Stimulated activated naive CD8-positive, alpha-beta T cell treated with anti-CD3 and anti-CD28 coated beads, Interleukin-15, amount 100 ng/mL, for 72 hours (primary cell): ENCODE measurements at regions not wholly inside any gene's neighbourhood (a gene's known extent, or its start where the extent isn't known, plus 50 kb on each side); places are given as distances from the start of the nearest gene placed in this dataset.

Experiments
- ATAC-seq: fragments of 150-1000 bp; cut with Tn5 transposase; 2 replicates; pipeline ENCODE4 v1.10.0; 2021; ENCODE audit warnings: mild to moderate bottlenecking, moderate library complexity
- DNase-seq, 2 donors: peaks; one replicate each; pipeline ENCODE4 v3.0.0; 2021 to 2022
- H3K27ac Mint-ChIP-seq, 2 donors: one replicate each; pipeline ENCODE4 v1.8.0; 2022; ENCODE audit warnings: mild to moderate bottlenecking in 2 of 2, mixed read lengths in 2 of 2, moderate library complexity in 2 of 2
- H3K27me3 Mint-ChIP-seq: one replicate; pipeline ENCODE4 v1.8.0; 2022; ENCODE audit warnings: mixed read lengths
- H3K4me1 Mint-ChIP-seq: one replicate; pipeline ENCODE4 v1.8.0; 2022; ENCODE audit warnings: mild to moderate bottlenecking, mixed read lengths
- H3K4me3 Mint-ChIP-seq, 2 donors: one replicate each; pipeline ENCODE4 v1.8.0; 2022; ENCODE audit warnings: mild to moderate bottlenecking in 2 of 2, mixed read lengths in 2 of 2, moderate library complexity in 1 of 2
- H3K9me3 Mint-ChIP-seq, 2 donors: one replicate each; pipeline ENCODE4 v1.8.0; 2022; ENCODE audit warnings: mixed read lengths in 2 of 2

GRCh38 chr5:125836256-125836655, 587.0 kb upstream of the GRAMD2B start:
- ATAC-seq (no peak), DNase-seq (no peak)
- Mint-ChIP-seq H3K4me3 (no peak overlapping the region), H3K4me1 (no peaks in the 10 kb centered on the region), H3K27me3 (no peaks in the 10 kb centered on the region), H3K9me3 (peaks cover 0 to 8% of the 10 kb centered on the region in 2 donors), H3K27ac (no peak overlapping the region)

GRCh38 chr5:125837866-125838265, 585.3 kb upstream of the GRAMD2B start:
- H3K4me1 Mint-ChIP-seq = no peaks in the 10 kb centered on the region
- H3K27me3 Mint-ChIP-seq = no peaks in the 10 kb centered on the region
- ATAC-seq = no peak
- no peak for DNase-seq
- H3K27ac Mint-ChIP-seq = no peak overlapping the region
- H3K9me3 Mint-ChIP-seq = peaks cover 6 to 18% of the 10 kb centered on the region in 2 donors
- H3K4me3 Mint-ChIP-seq = no peak overlapping the region

- H3K4me1 Mint-ChIP-seq = no peaks in the 10 kb centered on the region
- peaks cover 4 to 17% of the 10 kb centered on the region in 2 donors for H3K9me3 Mint-ChIP-seq
- no peaks in the 10 kb centered on the region for H3K27me3 Mint-ChIP-seq
- DNase-seq = no peak
- no peak overlapping the region for H3K4me3 Mint-ChIP-seq
- ATAC-seq = no peak
- H3K27ac Mint-ChIP-seq = no peak overlapping the region
Observed at GRCh38 chr5:125847561-125847960, 575.6 kb upstream of the GRAMD2B start.

- DNase-seq = no peak
- no peak for ATAC-seq
Observed at GRCh38 chr5:125848751-125849150, 574.5 kb upstream of the GRAMD2B start.

GRCh38 chr5:125856949-125857348, 566.3 kb upstream of the GRAMD2B start:
- ATAC-seq (no peak), DNase-seq (no peak)
- H3K9me3 Mint-ChIP-seq = peaks cover 5 to 10% of the 10 kb centered on the region in 2 donors
- no peaks in the 10 kb centered on the region for H3K4me1 Mint-ChIP-seq
- H3K27ac Mint-ChIP-seq = no peak overlapping the region
- no peak overlapping the region for H3K4me3 Mint-ChIP-seq
- no peaks in the 10 kb centered on the region for H3K27me3 Mint-ChIP-seq

More at GRCh38 chr5:125848751-125849150, 574.5 kb upstream of the GRAMD2B start:
- H3K4me3 Mint-ChIP-seq = no peak overlapping the region
- H3K27ac Mint-ChIP-seq = no peak overlapping the region
- no peaks in the 10 kb centered on the region for H3K27me3 Mint-ChIP-seq
- no peaks in the 10 kb centered on the region for H3K4me1 Mint-ChIP-seq
- peaks cover under 1 to 14% of the 10 kb centered on the region in 2 donors for H3K9me3 Mint-ChIP-seq

DNA sequence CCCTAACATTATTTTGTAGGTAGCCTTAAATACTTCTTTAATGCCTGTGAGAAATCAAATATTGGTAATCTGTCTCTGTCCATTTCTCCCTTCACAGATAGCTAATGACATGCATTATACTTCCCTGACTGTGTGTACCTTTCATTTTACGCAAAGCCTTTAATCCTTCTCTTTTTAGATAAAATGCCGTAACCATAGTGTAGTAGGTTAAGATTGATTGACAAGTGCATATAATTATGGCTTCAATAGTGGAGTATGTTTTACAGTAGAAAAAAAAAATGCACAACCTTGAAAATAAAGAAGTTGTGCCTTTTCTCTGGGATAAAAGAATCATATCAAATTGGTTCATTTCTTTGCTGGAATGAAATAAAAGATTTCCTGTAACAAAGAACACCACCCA, 559.6 kb upstream of the GRAMD2B start:
- Mint-ChIP-seq H3K4me1 (no peaks in the 10 kb centered on the region), H3K27ac (no peak overlapping the region), H3K9me3 (peaks cover 0 to 9% of the 10 kb centered on the region in 2 donors), H3K27me3 (no peaks in the 10 kb centered on the region), H3K4me3 (no peak overlapping the region)
- ATAC-seq (no peak), DNase-seq (no peak)

DNA sequence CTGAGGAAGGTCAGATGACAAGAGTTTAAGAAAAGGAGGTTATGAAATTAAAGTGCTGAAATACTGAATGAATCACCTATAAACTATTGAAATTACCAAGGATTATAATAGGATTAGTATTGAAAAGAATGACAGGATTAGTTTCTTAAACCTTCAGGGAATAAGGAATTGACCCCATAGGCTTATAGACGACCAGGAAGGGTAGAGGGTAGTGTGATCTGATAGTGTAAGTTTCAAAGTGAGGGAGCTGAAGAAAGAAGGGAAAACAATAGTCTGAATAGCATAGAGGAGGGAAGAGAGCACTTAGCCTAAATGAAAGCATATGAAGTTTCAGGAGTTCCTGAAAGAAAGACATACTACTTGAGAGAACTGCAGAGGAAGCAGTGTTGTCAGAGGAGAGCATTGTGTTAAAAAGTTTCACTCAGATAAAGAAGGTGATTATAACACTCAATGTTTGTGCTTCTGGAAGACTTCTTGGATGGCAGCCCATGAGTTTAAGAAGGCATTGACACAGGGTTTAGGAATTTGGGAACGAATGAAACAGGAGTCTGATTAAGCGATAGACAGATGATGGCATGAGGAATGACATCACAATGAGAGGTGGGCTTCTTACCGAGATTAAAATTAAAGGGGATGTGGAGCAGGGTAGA, 557.9 kb upstream of the GRAMD2B start:
- no peaks in the 10 kb centered on the region for H3K4me1 Mint-ChIP-seq
- H3K27me3 Mint-ChIP-seq = no peaks in the 10 kb centered on the region
- no peak overlapping the region for H3K4me3 Mint-ChIP-seq
- DNase-seq (no peak), ATAC-seq (no peak)
- peaks cover 0 to 12% of the 10 kb centered on the region in 2 donors for H3K9me3 Mint-ChIP-seq
- no peak overlapping the region for H3K27ac Mint-ChIP-seq

DNA sequence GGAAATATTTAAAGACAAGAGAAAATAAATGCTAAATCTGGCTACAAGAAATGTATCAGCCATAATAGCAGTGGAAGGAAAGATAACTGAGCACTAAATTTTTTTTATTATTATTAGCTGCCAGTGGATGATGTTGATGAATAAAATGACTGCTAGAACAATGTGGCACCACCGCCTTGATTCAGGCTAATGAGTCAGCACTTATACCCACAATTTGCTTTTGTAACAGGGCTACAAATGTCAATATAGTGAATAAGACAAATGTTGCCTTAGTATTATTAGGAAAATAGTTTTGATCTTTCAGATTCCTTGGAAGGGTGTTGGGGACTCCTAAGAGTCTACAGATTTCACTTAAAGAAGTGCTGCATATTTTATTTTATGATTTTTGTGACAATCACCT, 555.2 kb upstream of the GRAMD2B start:
- no peak for DNase-seq
- Mint-ChIP-seq H3K27me3 (no peaks in the 10 kb centered on the region), H3K27ac (no peak overlapping the region), H3K4me1 (no peaks in the 10 kb centered on the region), H3K4me3 (no peak overlapping the region), H3K9me3 (peaks cover 0 to 14% of the 10 kb centered on the region in 2 donors)
- no peak for ATAC-seq

GRCh38 chr5:125870256-125870655, 553.0 kb upstream of the GRAMD2B start:
- ATAC-seq (no peak), DNase-seq (no peak)
- H3K4me1 Mint-ChIP-seq = no peaks in the 10 kb centered on the region
- no peak overlapping the region for H3K27ac Mint-ChIP-seq
- H3K9me3 Mint-ChIP-seq = peaks cover 7 to 14% of the 10 kb centered on the region in 2 donors
- H3K27me3 Mint-ChIP-seq = no peaks in the 10 kb centered on the region
- no peak overlapping the region for H3K4me3 Mint-ChIP-seq

GRCh38 chr5:125874057-125874456, 549.2 kb upstream of the GRAMD2B start:
- Mint-ChIP-seq H3K27me3 (no peaks in the 10 kb centered on the region), H3K9me3 (peaks cover 7 to 8% of the 10 kb centered on the region in 2 donors), H3K4me3 (no peak overlapping the region), H3K4me1 (no peaks in the 10 kb centered on the region), H3K27ac (no peak overlapping the region)
- DNase-seq (no peak), ATAC-seq (no peak)

DNA sequence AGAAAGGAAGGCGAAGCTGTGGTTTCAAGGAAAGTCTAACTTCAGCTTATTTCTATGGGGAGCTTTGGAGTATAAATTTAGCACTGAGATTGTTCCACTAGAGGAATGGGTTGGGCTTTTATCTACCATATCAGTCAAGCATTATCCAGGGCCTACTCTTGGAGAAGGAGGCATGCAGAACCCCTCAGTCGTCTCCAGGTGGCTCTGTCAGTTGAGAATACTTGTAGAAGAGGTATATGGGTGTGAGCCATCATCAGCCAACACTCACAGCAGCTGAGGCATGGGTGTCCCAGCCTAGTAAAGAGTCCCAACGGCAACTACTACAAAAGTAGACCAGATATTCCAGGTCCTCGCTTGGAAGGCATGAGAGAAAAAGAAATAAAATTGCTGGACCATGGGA, 548.5 kb upstream of the GRAMD2B start:
- Mint-ChIP-seq H3K27me3 (no peaks in the 10 kb centered on the region), H3K4me1 (no peaks in the 10 kb centered on the region), H3K27ac (no peak overlapping the region), H3K9me3 (peaks cover 13% of the 10 kb centered on the region in 2 donors), H3K4me3 (no peak overlapping the region)
- ATAC-seq (no peak), DNase-seq (no peak)

DNA sequence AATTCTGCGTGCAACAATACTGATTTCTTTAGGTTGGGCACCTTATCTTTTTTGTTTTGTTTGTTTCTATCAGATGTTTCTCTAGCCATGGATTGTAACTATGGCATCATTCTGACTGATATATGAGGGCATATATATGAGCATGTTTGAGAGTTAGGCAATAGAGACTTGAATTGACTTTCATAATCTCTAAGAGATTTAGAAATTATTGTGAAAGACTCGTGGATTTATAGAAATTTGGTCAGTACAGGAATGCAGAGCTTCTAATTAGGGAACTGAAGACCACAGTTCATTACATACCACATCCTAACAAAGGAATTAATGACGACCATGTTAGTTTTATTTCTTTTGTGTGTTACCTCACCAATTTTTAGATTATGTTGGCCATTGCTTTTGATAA, 546.0 kb upstream of the GRAMD2B start:
- no peak overlapping the region for H3K27ac Mint-ChIP-seq

DNA sequence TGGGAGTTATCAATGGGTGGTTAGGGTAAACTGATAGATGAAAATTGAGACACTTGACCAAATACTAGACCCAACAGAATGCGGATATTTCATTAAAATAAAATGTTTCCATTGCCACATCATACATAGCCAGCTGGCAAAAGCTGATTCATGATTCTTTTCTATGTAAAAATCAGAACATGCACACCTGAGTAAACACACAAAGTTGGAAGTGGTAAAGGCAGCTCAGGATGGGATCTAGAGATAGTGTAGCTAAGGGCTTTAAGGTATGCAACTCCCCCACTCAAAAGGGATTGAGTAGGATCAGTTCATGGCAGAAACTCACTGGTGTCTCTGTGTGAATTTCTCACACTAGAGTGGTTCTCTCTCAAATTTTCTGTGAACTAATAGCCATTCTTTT, 541.1 kb upstream of the GRAMD2B start:
- Mint-ChIP-seq H3K4me3 (no peak overlapping the region), H3K9me3 (peaks cover 12 to 21% of the 10 kb centered on the region in 2 donors), H3K27ac (no peak overlapping the region), H3K4me1 (no peaks in the 10 kb centered on the region), H3K27me3 (no peaks in the 10 kb centered on the region)
- DNase-seq = no peak
- no peak for ATAC-seq

More for the DNA sequence above, 546.0 kb upstream of the GRAMD2B start:
- H3K4me3 Mint-ChIP-seq = no peak overlapping the region
- no peak for ATAC-seq
- no peaks in the 10 kb centered on the region for H3K27me3 Mint-ChIP-seq
- H3K9me3 Mint-ChIP-seq = peaks cover 12 to 28% of the 10 kb centered on the region in 2 donors
- DNase-seq = no peak
- no peaks in the 10 kb centered on the region for H3K4me1 Mint-ChIP-seq

DNA sequence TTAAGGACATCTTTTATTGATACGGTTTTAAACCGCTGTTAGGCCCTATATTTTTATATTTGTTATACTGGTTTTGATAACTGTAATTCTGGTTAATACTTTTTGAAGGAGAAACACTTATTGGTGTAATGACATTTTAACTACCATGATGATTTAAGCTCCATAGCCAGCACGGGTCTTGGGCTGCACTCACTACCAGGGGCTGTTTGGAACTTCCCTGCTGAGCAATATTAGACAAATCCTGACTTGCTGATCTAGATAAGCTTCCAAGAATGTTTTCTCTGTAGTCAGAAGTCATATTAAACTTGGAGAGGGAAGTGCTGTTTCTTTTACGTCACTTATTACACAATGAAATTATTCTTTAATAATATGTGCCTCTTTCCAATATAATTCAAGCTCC, 540.0 kb upstream of the GRAMD2B start:
- no peak for DNase-seq
- Mint-ChIP-seq H3K4me3 (no peak overlapping the region), H3K4me1 (no peaks in the 10 kb centered on the region), H3K9me3 (peaks cover 12 to 21% of the 10 kb centered on the region in 2 donors), H3K27me3 (no peaks in the 10 kb centered on the region), H3K27ac (no peak overlapping the region)
- no peak for ATAC-seq

DNA sequence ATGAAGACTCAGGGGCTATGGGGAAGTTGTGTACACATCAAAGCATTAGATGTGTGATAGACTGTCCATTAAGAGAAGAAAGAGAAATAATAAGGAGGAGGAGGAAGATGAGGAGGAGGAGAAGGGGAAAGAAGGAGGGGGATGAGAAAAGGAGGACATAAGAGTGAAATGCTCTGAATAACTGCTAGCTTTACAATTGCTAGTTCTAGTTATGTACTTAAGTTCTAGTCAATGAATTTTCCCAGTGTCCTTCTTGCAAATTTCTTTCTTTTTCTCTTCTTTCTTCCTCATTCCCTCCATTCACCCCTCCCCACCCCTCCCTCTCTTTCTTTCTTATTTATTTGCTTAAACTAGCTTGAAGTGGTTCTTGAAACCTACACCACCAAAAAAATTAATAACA, 534.9 kb upstream of the GRAMD2B start:
- DNase-seq = no peak
- Mint-ChIP-seq H3K27me3 (no peaks in the 10 kb centered on the region), H3K9me3 (peaks cover 0 to 6% of the 10 kb centered on the region in 2 donors), H3K4me3 (no peak overlapping the region), H3K4me1 (no peaks in the 10 kb centered on the region), H3K27ac (peak overlapping the region in 1 of 2 donors; percentile 54)
- ATAC-seq = no peak

- ATAC-seq = no peak
- H3K4me3 Mint-ChIP-seq = no peak overlapping the region
- H3K9me3 Mint-ChIP-seq = peaks cover 4 to 6% of the 10 kb centered on the region in 2 donors
- H3K27me3 Mint-ChIP-seq = no peaks in the 10 kb centered on the region
- H3K4me1 Mint-ChIP-seq = no peaks in the 10 kb centered on the region
- H3K27ac Mint-ChIP-seq = no peak overlapping the region
- DNase-seq = no peak
Observed at GRCh38 chr5:125890511-125890931, 532.7 kb upstream of the GRAMD2B start.
